NB4 (cell line): ENCODE measurements at regions not wholly inside any gene's neighbourhood (a gene's known extent, or its start where the extent isn't known, plus 50 kb on each side); places are given as distances from the start of the nearest gene placed in this dataset.

Experiments used
- DNase-seq: peaks from one replicate; pipeline ENCODE4 v3.0.0; 2010; ENCODE audit warnings: low read depth
- H3K4me3 ChIP-seq: one replicate; pipeline ENCODE4 v1.5.1; 2011; ENCODE audit warnings: mild to moderate bottlenecking, low read depth, low read length, moderate library complexity
- CTCF ChIP-seq: IDR thresholded peaks from one replicate; pipeline ENCODE4 v1.5.1; 2012; ENCODE audit warnings: low read depth, low read length
- MAX ChIP-seq: IDR thresholded peaks from 2 replicates; pipeline ENCODE4 v1.6.1; 2011; ENCODE audit warnings: low read depth, low read length
- MYC ChIP-seq: IDR thresholded peaks from 2 replicates; pipeline ENCODE4 v1.6.1; 2011; ENCODE audit warnings: low read depth, low read length
- POLR2A ChIP-seq: IDR thresholded peaks from 2 replicates; pipeline ENCODE4 v1.6.1; 2011; ENCODE audit warnings: mild to moderate bottlenecking; ENCODE audit not compliant: insufficient read length; ENCODE audit errors: extremely low read depth

- no peak for TF ChIP-seq POLR2A
- TF ChIP-seq MYC = no peak
- TF ChIP-seq MAX = no peak
- TF ChIP-seq CTCF = no peak
Measured at GRCh38 chr9:81776834-81777233, 87.5 kb upstream of the TLE1 start.

GRCh38 chr9:81777482-81777881, 88.1 kb upstream of the TLE1 start:
- H3K4me3 ChIP-seq = no peak overlapping the region
- no peak for TF ChIP-seq MYC
- no peak for DNase-seq

More at GRCh38 chr9:81776834-81777233, 87.5 kb upstream of the TLE1 start:
- no peak for DNase-seq
- no peak overlapping the region for H3K4me3 ChIP-seq

- TF ChIP-seq MAX = no peak
- no peak for TF ChIP-seq MYC
- no peak for TF ChIP-seq CTCF
- TF ChIP-seq POLR2A = no peak
- peak; percentile 14 for DNase-seq
- H3K4me3 ChIP-seq = no peak overlapping the region
Measured at GRCh38 chr9:81782313-81782995, 93.1 kb upstream of the TLE1 start.

- no peak for DNase-seq
- TF ChIP-seq CTCF (no peak), MYC (no peak), POLR2A (no peak), MAX (no peak)
- H3K4me3 ChIP-seq = no peak overlapping the region
Measured at GRCh38 chr9:81787747-81788632, 98.6 kb upstream of the TLE1 start.

- H3K4me3 ChIP-seq = no peak overlapping the region
- no peak for DNase-seq
- TF ChIP-seq MAX = no peak
- TF ChIP-seq CTCF = no peak
- TF ChIP-seq POLR2A = no peak
- no peak for TF ChIP-seq MYC
Measured at GRCh38 chr9:81789721-81790120, 100.4 kb upstream of the TLE1 start.

- TF ChIP-seq MYC = no peak
- TF ChIP-seq CTCF = no peak
- no peak for TF ChIP-seq MAX
- TF ChIP-seq POLR2A = no peak
Measured at GRCh38 chr9:81790166-81790565, 100.8 kb upstream of the TLE1 start.

More at GRCh38 chr9:81790166-81790565, 100.8 kb upstream of the TLE1 start:
- no peak for DNase-seq
- H3K4me3 ChIP-seq = no peak overlapping the region
